ENCODE measurements at regions not wholly inside any gene's neighbourhood (a gene's known extent, or its start where the extent isn't known, plus 50 kb on each side); places are given as distances from the start of the nearest gene placed in this dataset.
"Not testable (repeated sequence)": the region's sequence is repeated elsewhere in the genome, so short reads cannot be mapped to it uniquely, and the experiment has no call there.

GRCh38 chr5:17079562-17079961 is 137.9 kb upstream of the BASP1 start:
- Histone ChIP-seq H2BK120ac (ENCODE audit: low read depth, low read length) (no peak overlapping the region), H2BK5ac (ENCODE audit: low read length) (no peak overlapping the region), H3K36me3 (replicated peaks in 1 of 2; ENCODE audit: control insufficient read depth in 2 of 2, insufficient read depth in 2 of 2, low read length in 2 of 2) (no peaks in the 10 kb centered on the region), H3K4me1 (ENCODE audit: control insufficient read depth in 2 of 2, insufficient read depth in 1 of 2, low read depth in 1 of 2, low read length in 2 of 2) (no peaks in the 10 kb centered on the region), H3K4ac (ENCODE audit: low read length) (no peak overlapping the region), H3K27ac (replicated peaks; ENCODE audit: low read length) (no peak overlapping the region), H3K79me1 (ENCODE audit: low read depth, low read length) (no peaks in the 10 kb centered on the region), H3K27me3 (ENCODE audit: control insufficient read depth in 3 of 3, insufficient read depth in 3 of 3, low read depth in 1 of 3, low read length in 3 of 3) (no peaks in the 10 kb centered on the region), H3K9ac (ENCODE audit: low read depth, low read length, poor library complexity) (no peak overlapping the region), H2AFZ (ENCODE audit: low read length) (no peak overlapping the region), H3K9me3 (replicated peaks in 1 of 2; ENCODE audit: control insufficient read depth in 2 of 2, insufficient read depth in 1 of 2, low read depth in 1 of 2, low read length in 2 of 2) (no peaks in the 10 kb centered on the region), H3K18ac (ENCODE audit: low read length) (no peak overlapping the region), H2BK15ac (ENCODE audit: low read length) (no peak overlapping the region), H3K23ac (ENCODE audit: low read depth, low read length, poor library complexity) (no peak overlapping the region), H2BK12ac (ENCODE audit: low read length) (no peak overlapping the region), H3K4me2 (ENCODE audit: insufficient read depth, low read length, poor library complexity, severe bottlenecking) (no peak overlapping the region), H4K8ac (ENCODE audit: low read depth, low read length) (no peak overlapping the region), H2AK5ac (ENCODE audit: low read depth, low read length) (no peak overlapping the region), H3K14ac (ENCODE audit: low read length) (no peak overlapping the region), H4K91ac (ENCODE audit: low read depth, low read length, poor library complexity) (no peak overlapping the region), H3K4me3 (ENCODE audit: low read length in 2 of 2) (no peak overlapping the region)
- DNase-seq (ENCODE audit: low spot score) = no peak
- no CpG with 5 or more reads among the region's 7 CpGs for WGBS, 2 donors (ENCODE audit: extremely low coverage in 2 of 2, insufficient read length in 2 of 2, insufficient replicate concordance in 1 of 2)

GRCh38 chr5:17080361-17080760 is 137.1 kb upstream of the BASP1 start:
- Histone ChIP-seq H3K4me3 (ENCODE audit: low read length in 2 of 2) (no peak overlapping the region), H2BK120ac (ENCODE audit: low read depth, low read length) (no peak overlapping the region), H2AK5ac (ENCODE audit: low read depth, low read length) (no peak overlapping the region), H3K23ac (ENCODE audit: low read depth, low read length, poor library complexity) (no peak overlapping the region), H2AFZ (ENCODE audit: low read length) (no peak overlapping the region), H3K14ac (ENCODE audit: low read length) (no peak overlapping the region), H3K18ac (ENCODE audit: low read length) (no peak overlapping the region), H3K36me3 (replicated peaks in 1 of 2; ENCODE audit: control insufficient read depth in 2 of 2, insufficient read depth in 2 of 2, low read length in 2 of 2) (no peaks in the 10 kb centered on the region), H3K4ac (ENCODE audit: low read length) (no peak overlapping the region), H2BK5ac (ENCODE audit: low read length) (no peak overlapping the region), H3K9me3 (replicated peaks in 1 of 2; ENCODE audit: control insufficient read depth in 2 of 2, insufficient read depth in 1 of 2, low read depth in 1 of 2, low read length in 2 of 2) (no peaks in the 10 kb centered on the region), H3K27me3 (ENCODE audit: control insufficient read depth in 3 of 3, insufficient read depth in 3 of 3, low read depth in 1 of 3, low read length in 3 of 3) (no peaks in the 10 kb centered on the region), H3K27ac (replicated peaks; ENCODE audit: low read length) (no peak overlapping the region), H3K9ac (ENCODE audit: low read depth, low read length, poor library complexity) (no peak overlapping the region), H3K4me2 (ENCODE audit: insufficient read depth, low read length, poor library complexity, severe bottlenecking) (no peak overlapping the region), H3K4me1 (ENCODE audit: control insufficient read depth in 2 of 2, insufficient read depth in 1 of 2, low read depth in 1 of 2, low read length in 2 of 2) (no peaks in the 10 kb centered on the region), H4K8ac (ENCODE audit: low read depth, low read length) (no peak overlapping the region), H3K79me1 (ENCODE audit: low read depth, low read length) (no peaks in the 10 kb centered on the region), H2BK12ac (ENCODE audit: low read length) (no peak overlapping the region), H4K91ac (ENCODE audit: low read depth, low read length, poor library complexity) (no peak overlapping the region), H2BK15ac (ENCODE audit: low read length) (no peak overlapping the region)
- no CpG with 5 or more reads among the region's 4 CpGs for WGBS, 2 donors (ENCODE audit: extremely low coverage in 2 of 2, insufficient read length in 2 of 2, insufficient replicate concordance in 1 of 2)
- DNase-seq (ENCODE audit: low spot score) = no peak

GRCh38 chr5:17081142-17081541 is 136.3 kb upstream of the BASP1 start:
- Histone ChIP-seq H3K4me2 (ENCODE audit: insufficient read depth, low read length, poor library complexity, severe bottlenecking) (no peak overlapping the region), H3K18ac (ENCODE audit: low read length) (no peak overlapping the region), H3K14ac (ENCODE audit: low read length) (no peak overlapping the region), H3K36me3 (replicated peaks in 1 of 2; ENCODE audit: control insufficient read depth in 2 of 2, insufficient read depth in 2 of 2, low read length in 2 of 2) (no peaks in the 10 kb centered on the region), H3K27me3 (ENCODE audit: control insufficient read depth in 3 of 3, insufficient read depth in 3 of 3, low read depth in 1 of 3, low read length in 3 of 3) (no peaks in the 10 kb centered on the region), H4K8ac (ENCODE audit: low read depth, low read length) (no peak overlapping the region), H3K9ac (ENCODE audit: low read depth, low read length, poor library complexity) (no peak overlapping the region), H3K23ac (ENCODE audit: low read depth, low read length, poor library complexity) (no peak overlapping the region), H4K91ac (ENCODE audit: low read depth, low read length, poor library complexity) (no peak overlapping the region), H3K4me1 (ENCODE audit: control insufficient read depth in 2 of 2, insufficient read depth in 1 of 2, low read depth in 1 of 2, low read length in 2 of 2) (no peaks in the 10 kb centered on the region), H3K27ac (replicated peaks; ENCODE audit: low read length) (no peak overlapping the region), H3K4ac (ENCODE audit: low read length) (no peak overlapping the region), H3K4me3 (ENCODE audit: low read length in 2 of 2) (no peak overlapping the region), H3K79me1 (ENCODE audit: low read depth, low read length) (no peaks in the 10 kb centered on the region), H2AK5ac (ENCODE audit: low read depth, low read length) (no peak overlapping the region), H2BK120ac (ENCODE audit: low read depth, low read length) (no peak overlapping the region), H2BK12ac (ENCODE audit: low read length) (no peak overlapping the region), H2BK15ac (ENCODE audit: low read length) (no peak overlapping the region), H2AFZ (ENCODE audit: low read length) (no peak overlapping the region), H3K9me3 (replicated peaks in 1 of 2; ENCODE audit: control insufficient read depth in 2 of 2, insufficient read depth in 1 of 2, low read depth in 1 of 2, low read length in 2 of 2) (no peaks in the 10 kb centered on the region), H2BK5ac (ENCODE audit: low read length) (no peak overlapping the region)
- no peak for DNase-seq (ENCODE audit: low spot score)
- WGBS, 2 donors (ENCODE audit: extremely low coverage in 2 of 2, insufficient read length in 2 of 2, insufficient replicate concordance in 1 of 2) = no CpG with 5 or more reads among the region's 4 CpGs

GRCh38 chr5:17083276-17083675 is 134.2 kb upstream of the BASP1 start:
- H3K79me1 ChIP-seq (ENCODE audit: low read depth, low read length); H2BK5ac ChIP-seq (ENCODE audit: low read length); H4K91ac ChIP-seq (ENCODE audit: low read depth, low read length, poor library complexity); H2BK120ac ChIP-seq (ENCODE audit: low read depth, low read length); H2BK15ac ChIP-seq (ENCODE audit: low read length); H3K23ac ChIP-seq (ENCODE audit: low read depth, low read length, poor library complexity); DNase-seq (ENCODE audit: low spot score); H3K4me2 ChIP-seq (ENCODE audit: insufficient read depth, low read length, poor library complexity, severe bottlenecking); H2BK12ac ChIP-seq (ENCODE audit: low read length); H3K18ac ChIP-seq (ENCODE audit: low read length); H3K27me3 ChIP-seq (ENCODE audit: control insufficient read depth in 3 of 3, insufficient read depth in 3 of 3, low read depth in 1 of 3, low read length in 3 of 3); H3K4me1 ChIP-seq (ENCODE audit: control insufficient read depth in 2 of 2, insufficient read depth in 1 of 2, low read depth in 1 of 2, low read length in 2 of 2); H2AFZ ChIP-seq (ENCODE audit: low read length); H3K36me3 ChIP-seq (replicated peaks in 1 of 2; ENCODE audit: control insufficient read depth in 2 of 2, insufficient read depth in 2 of 2, low read length in 2 of 2); H2AK5ac ChIP-seq (ENCODE audit: low read depth, low read length); H3K14ac ChIP-seq (ENCODE audit: low read length); H3K27ac ChIP-seq (replicated peaks; ENCODE audit: low read length); H3K9ac ChIP-seq (ENCODE audit: low read depth, low read length, poor library complexity); H3K9me3 ChIP-seq (replicated peaks in 1 of 2; ENCODE audit: control insufficient read depth in 2 of 2, insufficient read depth in 1 of 2, low read depth in 1 of 2, low read length in 2 of 2); H3K4me3 ChIP-seq (ENCODE audit: low read length in 2 of 2); H4K8ac ChIP-seq (ENCODE audit: low read depth, low read length); H3K4ac ChIP-seq (ENCODE audit: low read length): not testable (repeated sequence)
- WGBS, 2 donors (ENCODE audit: extremely low coverage in 2 of 2, insufficient read length in 2 of 2, insufficient replicate concordance in 1 of 2) = no CpG with 5 or more reads among the region's 29 CpGs

Measured in neuronal stem cell (in vitro differentiated cells).